Stomach (tissue), 4 donors: ENCODE measurements at regions not wholly inside any gene's neighbourhood (a gene's known extent, or its start where the extent isn't known, plus 50 kb on each side); places are given as distances from the start of the nearest gene placed in this dataset.

Experiments used
- CTCF ChIP-seq, 7 experiments: fragments of 450-650 bp in 4 of 7; fragments of 200-600 bp in 3 of 7; sonication (generic) in 3 of 7; IDR thresholded peaks; one replicate each; pipeline ENCODE4 v1.5.1; 2016 to 2019; ENCODE audit warnings: antibody characterized with exemption in 7 of 7, control low read depth in 2 of 7, mild to moderate bottlenecking in 1 of 7
- EP300 ChIP-seq: sonication (generic); formaldehyde crosslinking; IDR thresholded peaks from one replicate; pipeline ENCODE4 v1.6.1; 2017; ENCODE audit warnings: antibody characterized with exemption
- POLR2A ChIP-seq, 4 donors: fragments of 450-650 bp; IDR thresholded peaks; one replicate each; pipeline ENCODE4 v1.6.1; 2016; ENCODE audit warnings: antibody characterized with exemption in 4 of 4, control low read depth in 2 of 4, mild to moderate bottlenecking in 1 of 4, moderate library complexity in 1 of 4
- POLR2AphosphoS5 ChIP-seq, 3 donors: sonication (generic); formaldehyde crosslinking; IDR thresholded peaks; one replicate each; pipeline ENCODE4 v1.6.1; 2016; ENCODE audit warnings: antibody characterized with exemption in 3 of 3

- TF ChIP-seq POLR2AphosphoS5 (IDR thresholded peaks at IDR 0.05): no peak
- TF ChIP-seq CTCF (IDR thresholded peaks at IDR 0.05): no peak
- TF ChIP-seq POLR2A (IDR thresholded peaks at IDR 0.05): no peak
- no peak for TF ChIP-seq EP300
Measured at GRCh38 chr2:122021941-122022340, 266.5 kb downstream of the TSN start.
